NCI-H2107 treated with DMSO at 0.1 percent for 48 hours (cell line): ENCODE measurements at regions not wholly inside any gene's neighbourhood (a gene's known extent, or its start where the extent isn't known, plus 50 kb on each side); places are given as distances from the start of the nearest gene placed in this dataset.
"Not testable (repeated sequence)": the region's sequence is repeated elsewhere in the genome, so short reads cannot be mapped to it uniquely, and the experiment has no call there.

Experiments
- DNase-seq: peaks from one replicate; lab custom pipeline; 2025; ENCODE audit not compliant: unreplicated experiment; lab: John Stamatoyannopoulos, UW

DNA sequence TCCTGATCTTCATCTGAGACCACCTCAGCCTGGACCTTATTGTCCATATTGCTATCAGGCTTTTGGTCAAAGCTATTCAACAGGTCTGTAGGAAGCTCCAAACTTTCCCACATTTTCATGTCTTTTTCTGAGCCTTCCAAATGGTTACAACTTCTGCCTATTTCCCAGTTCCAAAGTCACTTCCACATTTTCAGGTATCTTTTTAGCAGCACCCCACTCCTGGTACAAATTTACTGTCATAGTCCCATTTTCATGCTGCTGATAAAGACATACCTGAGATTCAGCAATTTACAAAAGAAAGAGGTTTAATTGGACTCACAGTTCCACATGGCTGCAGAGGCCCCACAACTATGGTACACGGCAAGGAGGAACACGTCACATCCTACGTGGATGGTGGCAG is 815.5 kb downstream of the KCNJ2 start:
- no peak for DNase-seq

GRCh38 chr17:70987867-70988340 is 818.6 kb downstream of the KCNJ2 start:
- no peak for DNase-seq

GRCh38 chr17:70988622-70989021 is 819.3 kb downstream of the KCNJ2 start:
- DNase-seq, result no peak

GRCh38 chr17:70989280-70989679 is 819.9 kb downstream of the KCNJ2 start:
- no peak for DNase-seq

GRCh38 chr17:70994194-70994593 is 824.9 kb downstream of the KCNJ2 start:
- DNase-seq, result no peak

DNA sequence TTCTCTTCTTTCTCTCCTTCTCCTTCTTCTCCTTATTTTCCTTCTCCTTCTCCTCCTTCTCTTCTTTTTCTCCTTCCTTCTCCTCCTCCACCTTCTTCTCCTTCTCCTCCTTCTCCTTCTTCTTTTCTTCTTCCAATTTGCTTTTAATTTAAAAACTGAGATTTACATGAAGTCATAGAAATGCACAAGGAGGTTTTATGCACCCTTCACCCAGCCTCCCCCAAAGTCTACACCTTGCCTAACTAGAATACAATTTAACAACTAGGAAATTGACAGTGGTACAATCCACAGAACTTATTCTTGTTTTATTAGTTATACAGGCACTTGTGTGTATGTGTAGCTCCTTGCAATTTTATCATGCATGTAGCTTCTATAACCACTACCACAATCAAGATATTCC is 826.7 kb downstream of the KCNJ2 start:
- no peak for DNase-seq

DNA sequence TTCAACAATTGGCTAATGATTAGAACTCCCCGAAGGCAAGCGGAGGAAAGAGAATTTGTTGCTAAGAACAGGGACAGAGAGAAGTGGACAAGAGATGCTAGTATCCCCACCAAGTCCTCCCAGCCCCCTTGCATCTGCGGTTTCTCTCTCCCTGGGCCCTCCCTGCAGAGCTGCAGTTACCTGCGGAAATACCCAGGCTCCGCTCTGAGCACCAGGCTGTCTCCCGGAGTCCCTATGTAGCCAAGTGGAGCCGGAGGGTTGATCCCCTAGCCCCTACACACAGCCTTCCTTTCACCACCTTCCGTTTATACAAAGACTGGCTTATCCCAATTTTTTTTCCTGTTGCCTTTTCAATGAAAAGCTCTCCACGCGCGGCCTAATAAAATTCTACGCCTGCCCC is 834.4 kb downstream of the KCNJ2 start:
- no peak for DNase-seq

- no peak for DNase-seq
Observed at GRCh38 chr17:71004413-71004812, 835.1 kb downstream of the KCNJ2 start.

DNA sequence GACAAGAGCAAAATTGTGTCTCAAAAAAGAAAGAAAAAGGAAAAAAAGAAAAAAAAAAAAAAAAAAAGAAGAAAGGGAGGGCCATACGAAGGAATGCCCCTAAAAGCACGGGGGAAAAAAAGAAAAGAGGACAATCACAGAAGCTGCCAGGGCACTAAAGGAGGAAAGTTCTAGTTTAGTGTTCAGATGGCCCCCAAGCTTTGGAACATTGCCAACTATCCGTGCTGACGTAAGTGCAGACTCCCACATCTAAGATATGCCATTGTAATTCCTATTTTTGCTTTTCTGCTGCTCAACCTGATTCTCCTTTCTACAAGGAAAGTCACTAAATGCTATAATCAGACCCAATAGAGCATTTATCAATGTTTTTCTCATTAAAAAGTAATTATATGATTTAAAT is 842.1 kb downstream of the KCNJ2 start:
- no peak for DNase-seq

GRCh38 chr17:71019699-71020098 is 850.4 kb downstream of the KCNJ2 start:
- no peak for DNase-seq

DNA sequence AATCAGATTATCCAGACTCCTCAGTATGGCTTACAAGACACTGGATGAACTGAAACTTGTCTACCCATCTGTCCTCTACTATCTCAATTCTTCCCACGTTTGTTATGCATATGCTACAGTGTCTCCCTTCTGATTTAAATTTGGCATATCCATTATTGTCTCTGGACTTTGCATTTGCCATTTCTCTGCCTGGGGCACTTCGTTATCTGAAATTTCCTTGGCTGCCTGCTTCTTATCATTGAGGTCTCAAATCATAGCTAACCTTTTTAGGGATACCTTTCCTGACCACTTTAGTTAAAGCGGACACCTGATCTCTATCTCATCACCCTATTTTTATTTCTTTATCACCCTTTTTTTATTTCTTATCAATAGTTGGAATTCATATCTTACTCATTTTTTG is 853.4 kb downstream of the KCNJ2 start:
- DNase-seq, result no peak

DNA sequence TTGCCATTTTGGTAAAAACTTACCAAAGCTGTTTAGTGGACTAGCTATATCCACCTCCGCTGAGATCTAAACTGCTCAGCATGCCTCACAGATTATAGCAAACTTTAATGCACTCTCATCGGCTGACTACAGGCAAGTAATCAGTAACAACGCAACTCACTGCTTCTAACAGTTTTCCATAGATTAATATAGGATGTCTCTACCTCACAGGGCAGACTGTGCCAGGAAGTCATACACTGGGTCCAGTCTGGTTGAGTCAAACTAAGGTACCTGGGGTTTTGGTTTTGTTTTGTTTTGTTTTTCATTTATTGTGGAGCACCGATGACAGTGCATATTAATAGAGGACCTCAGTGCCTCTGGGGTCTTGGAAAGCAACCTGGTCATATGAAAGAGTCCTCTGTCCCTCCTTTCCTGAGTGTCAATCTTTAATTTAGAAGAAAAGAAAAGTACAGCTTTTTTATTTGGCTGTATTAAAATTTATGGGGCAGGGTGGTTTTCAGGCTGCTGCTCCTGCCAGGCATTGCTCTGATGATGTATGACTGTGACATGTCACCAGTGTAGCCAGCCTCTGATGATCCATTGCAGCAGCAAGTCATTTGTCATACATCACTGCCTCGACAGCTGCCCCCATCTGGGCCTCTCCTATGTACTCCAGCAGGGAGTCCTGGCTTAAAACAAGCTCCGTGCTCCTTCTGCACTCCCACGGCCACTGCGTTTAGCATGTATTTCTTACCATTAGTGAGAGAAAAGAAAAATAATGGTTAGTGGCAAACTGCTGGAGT is 854.1 kb downstream of the KCNJ2 start:
- DNase-seq, result peak; percentile 80

GRCh38 chr17:71024172-71024571 is 854.8 kb downstream of the KCNJ2 start:
- peak; percentile 48 for DNase-seq

- DNase-seq, result no peak
Observed at GRCh38 chr17:71024969-71025368, 855.6 kb downstream of the KCNJ2 start.

GRCh38 chr17:71029246-71029645 is 859.9 kb downstream of the KCNJ2 start:
- DNase-seq, result no peak

DNA sequence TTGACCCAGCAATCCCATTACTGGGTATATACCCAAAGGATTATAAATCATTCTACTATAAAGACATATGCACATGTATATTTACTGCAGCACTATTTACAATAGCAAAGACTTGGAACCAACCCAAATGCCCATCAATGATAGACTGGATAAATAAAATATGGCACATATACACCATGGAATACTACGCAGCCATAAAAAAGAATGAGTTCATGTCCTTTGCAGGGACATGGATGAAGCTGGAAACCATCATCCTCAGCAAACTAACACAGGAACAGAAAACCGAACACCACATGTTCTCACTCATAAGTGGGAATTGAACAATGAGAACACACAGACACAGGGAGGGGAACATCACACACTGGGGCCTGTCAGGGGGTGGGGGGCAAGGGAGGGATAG is 862.0 kb downstream of the KCNJ2 start:
- not testable (repeated sequence) for DNase-seq

- peak; percentile 82 for DNase-seq
Observed at GRCh38 chr17:71032746-71033273, 863.5 kb downstream of the KCNJ2 start.

DNA sequence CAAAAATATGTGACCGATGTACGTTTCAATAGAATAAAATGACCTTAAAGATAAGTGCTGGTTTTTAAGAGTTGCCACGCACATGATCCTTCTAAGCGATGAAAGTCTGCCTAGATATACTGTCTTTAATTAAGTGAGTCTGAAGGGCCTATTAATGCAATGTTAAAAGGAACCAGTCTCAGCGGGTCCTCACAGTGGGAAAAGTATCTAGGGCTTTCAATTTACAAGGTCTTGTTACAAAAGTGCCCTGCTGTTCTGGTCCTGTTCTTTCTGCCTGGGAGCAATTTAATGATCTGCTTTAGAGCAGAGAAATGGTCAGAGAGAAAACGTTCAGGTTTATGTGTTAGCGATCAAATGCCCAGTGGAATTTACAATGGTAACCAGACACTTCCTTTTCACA is 864.0 kb downstream of the KCNJ2 start:
- DNase-seq, result peak; percentile 89

DNA sequence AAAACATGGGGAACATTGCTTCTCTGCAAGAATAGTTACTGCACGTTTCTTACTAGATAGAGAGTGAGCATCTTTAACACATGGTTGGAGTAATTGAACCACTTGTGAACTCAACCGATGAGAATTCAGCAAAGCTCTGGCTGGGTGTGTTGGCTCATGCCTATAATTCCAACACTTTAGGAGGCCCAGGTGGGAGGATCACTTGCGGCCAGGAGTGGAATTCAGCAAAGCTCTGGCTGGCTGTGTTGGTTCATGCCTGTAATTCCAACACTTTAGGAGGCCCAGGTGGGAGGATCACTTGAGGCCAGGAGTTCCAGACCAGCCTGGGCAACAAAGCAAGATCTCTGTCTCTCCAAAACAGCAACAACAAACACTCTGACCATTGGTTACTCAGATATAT is 865.9 kb downstream of the KCNJ2 start:
- no peak for DNase-seq

DNA sequence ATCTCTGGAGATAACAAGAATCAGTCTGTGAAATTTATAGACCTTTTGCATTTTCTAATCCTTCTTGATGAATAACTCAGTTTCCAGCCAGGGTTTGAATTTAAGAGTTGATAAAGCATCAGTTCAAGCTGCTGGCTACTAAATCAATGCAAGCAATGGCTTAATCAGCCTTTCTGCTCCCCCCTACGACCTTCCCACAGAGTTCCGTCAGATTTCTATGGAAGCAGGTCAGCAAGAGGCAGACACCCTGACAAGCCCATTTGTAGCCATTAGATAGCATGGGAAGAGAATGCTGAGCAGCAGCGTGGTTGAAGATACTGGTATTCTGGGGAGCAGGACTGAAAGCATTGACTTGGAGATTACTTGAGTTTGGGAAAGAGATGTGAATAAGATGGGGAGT is 868.1 kb downstream of the KCNJ2 start:
- DNase-seq, result no peak

- no peak for DNase-seq
Observed at GRCh38 chr17:71039391-71039790, 870.1 kb downstream of the KCNJ2 start.

DNA sequence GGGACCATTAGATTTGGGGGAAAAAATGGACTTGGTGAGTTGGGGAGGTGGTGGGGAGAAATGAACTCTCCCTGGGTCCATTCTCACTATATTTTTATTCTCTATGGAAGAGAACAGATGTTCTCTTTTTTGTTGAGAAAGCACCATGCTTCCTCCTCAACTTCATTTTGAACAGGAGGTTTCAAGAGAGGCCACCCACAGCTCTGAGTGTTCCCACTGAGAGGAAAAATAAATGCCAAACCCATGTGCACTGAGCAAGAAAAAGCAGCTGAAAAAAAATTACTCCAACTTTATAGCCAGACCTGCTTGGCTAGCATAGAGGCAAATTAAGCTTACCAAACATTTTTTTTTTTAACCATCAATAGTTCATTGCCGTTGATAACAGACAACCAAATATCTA is 883.6 kb downstream of the KCNJ2 start:
- DNase-seq, result peak; percentile 13

DNA sequence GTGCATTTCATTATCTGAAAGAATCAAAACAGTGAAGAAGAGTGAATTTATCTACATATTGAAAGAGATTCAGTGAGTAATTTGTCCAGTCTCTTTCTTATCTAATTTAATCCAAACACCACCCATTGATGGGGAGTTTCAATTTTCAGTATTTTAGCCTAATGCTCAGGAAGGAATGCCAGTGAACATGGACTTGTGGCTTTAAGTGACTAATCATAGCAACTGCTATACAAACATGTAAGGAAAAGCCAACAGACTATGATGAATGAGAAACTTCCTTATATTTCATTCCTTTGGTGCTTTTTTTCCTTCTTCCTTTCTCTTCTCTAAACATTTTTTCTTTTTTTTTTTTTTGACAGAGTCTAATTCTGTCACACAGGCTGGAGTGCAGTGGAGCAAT is 885.8 kb downstream of the KCNJ2 start:
- DNase-seq, result no peak
